ENCODE measurements at regions not wholly inside any gene's neighbourhood (a gene's known extent, or its start where the extent isn't known, plus 50 kb on each side); places are given as distances from the start of the nearest gene placed in this dataset.

DNA sequence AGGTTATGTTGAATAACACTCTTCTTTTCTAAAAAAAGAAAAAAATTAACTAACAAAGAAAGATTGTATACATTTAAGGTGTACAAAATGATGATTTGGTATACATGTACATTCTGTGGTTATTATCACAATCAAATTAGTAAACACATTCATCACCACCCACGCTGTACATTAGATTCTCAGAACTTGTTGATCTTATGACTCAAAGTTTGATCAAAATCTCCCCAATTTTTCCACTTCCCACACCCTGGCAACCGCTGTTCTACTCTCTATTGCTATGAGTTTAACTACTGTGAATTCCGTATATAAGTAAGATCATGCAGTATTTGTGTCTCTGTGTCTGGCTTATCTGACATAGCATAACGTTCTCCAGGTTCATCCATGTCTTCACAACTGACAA is 469.5 kb upstream of the CHRM3 start:
- TF ChIP-seq, protein P1, sequence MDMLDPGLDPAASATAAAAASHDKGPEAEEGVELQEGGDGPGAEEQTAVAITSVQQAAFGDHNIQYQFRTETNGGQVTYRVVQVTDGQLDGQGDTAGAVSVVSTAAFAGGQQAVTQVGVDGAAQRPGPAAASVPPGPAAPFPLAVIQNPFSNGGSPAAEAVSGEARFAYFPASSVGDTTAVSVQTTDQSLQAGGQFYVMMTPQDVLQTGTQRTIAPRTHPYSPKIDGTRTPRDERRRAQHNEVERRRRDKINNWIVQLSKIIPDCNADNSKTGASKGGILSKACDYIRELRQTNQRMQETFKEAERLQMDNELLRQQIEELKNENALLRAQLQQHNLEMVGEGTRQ (IDR thresholded peaks at IDR 0.05; ENCODE audit: low read depth, low read length), result no peak
- TF ChIP-seq, protein P1 (CRISPR knock-in tag; IDR thresholded peaks at IDR 0.05; ENCODE audit: borderline replicate concordance), result no peak
- TF ChIP-seq KDM1A (CRISPR knock-in tag; IDR thresholded peaks at IDR 0.05), result no peak
- TF ChIP-seq EZH2 (conservative IDR thresholded peaks at IDR 0.05; ENCODE audit: low read depth, low read length), result no peak
- TF ChIP-seq ARID2 (CRISPR knock-in tag; IDR thresholded peaks at IDR 0.05; ENCODE audit: borderline replicate concordance), result no peak
- no peak for TF ChIP-seq ZNF230 (CRISPR knock-in tag; IDR thresholded peaks at IDR 0.05)
- no peak for TF ChIP-seq ZNF274 (CRISPR knock-in tag; IDR thresholded peaks at IDR 0.05)
- no peak for TF ChIP-seq ELF1 (CRISPR knock-in tag; IDR thresholded peaks at IDR 0.05)
- TF ChIP-seq CTCF (CRISPR knock-in tag; IDR thresholded peaks at IDR 0.05), result no peak
- no peak for TF ChIP-seq MED13 (CRISPR knock-in tag; IDR thresholded peaks at IDR 0.05)
